ENCODE measurements at regions not wholly inside any gene's neighbourhood (a gene's known extent, or its start where the extent isn't known, plus 50 kb on each side); places are given as distances from the start of the nearest gene placed in this dataset.

DNA sequence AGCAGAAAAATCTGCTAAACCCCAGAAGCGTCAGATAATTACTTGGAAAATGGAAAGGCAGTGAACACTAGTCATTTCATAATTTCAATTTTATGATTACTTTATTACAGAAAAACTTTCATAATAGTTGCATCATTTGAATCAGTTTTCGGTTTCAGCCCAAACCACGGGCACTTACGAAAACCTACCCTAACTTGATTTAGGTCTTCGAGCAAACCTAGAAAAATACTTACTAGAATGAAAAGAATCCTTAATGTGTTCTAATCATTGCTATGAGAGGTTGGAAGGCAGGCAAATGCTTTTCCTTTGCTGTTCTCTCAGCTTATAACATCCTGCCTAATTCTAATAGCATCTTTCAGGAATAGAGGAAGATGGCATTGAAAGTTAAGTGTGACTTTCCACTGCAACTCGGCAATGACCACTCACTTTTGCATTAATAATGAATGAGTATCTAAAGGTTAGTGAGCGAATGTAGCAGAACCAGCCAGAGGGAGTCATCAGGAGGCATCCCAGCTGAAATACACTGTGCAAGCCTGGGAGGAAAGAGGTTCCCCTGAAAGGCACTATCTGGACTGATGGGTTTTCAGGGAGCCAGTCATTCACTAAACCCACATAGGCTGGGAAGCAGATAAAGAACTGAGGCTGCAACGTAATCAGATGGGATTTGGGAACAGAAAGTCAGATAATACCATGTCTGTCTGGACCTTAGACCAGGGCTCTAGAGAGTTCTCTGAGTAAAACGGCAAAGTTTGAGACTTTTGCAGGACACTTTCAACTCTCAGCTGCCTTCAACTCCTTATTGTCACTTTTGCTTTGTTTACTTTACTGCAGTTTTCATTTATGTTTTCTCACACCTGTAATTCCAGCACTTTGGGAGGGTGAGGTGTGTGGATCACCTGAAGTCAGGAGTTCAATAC is 520.8 kb downstream of the RNF144A start:
- TF ChIP-seq EZH2phosphoT487 (IDR thresholded peaks at IDR 0.05; ENCODE audit: borderline replicate concordance, low read length), result no peak
- TF ChIP-seq, protein P1, sequence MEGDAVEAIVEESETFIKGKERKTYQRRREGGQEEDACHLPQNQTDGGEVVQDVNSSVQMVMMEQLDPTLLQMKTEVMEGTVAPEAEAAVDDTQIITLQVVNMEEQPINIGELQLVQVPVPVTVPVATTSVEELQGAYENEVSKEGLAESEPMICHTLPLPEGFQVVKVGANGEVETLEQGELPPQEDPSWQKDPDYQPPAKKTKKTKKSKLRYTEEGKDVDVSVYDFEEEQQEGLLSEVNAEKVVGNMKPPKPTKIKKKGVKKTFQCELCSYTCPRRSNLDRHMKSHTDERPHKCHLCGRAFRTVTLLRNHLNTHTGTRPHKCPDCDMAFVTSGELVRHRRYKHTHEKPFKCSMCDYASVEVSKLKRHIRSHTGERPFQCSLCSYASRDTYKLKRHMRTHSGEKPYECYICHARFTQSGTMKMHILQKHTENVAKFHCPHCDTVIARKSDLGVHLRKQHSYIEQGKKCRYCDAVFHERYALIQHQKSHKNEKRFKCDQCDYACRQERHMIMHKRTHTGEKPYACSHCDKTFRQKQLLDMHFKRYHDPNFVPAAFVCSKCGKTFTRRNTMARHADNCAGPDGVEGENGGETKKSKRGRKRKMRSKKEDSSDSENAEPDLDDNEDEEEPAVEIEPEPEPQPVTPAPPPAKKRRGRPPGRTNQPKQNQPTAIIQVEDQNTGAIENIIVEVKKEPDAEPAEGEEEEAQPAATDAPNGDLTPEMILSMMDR (IDR thresholded peaks at IDR 0.05; ENCODE audit: low read depth, low read length, poor library complexity, severe bottlenecking), result no peak

All from DOHH2 (cell line).